M059J (cell line): ENCODE measurements at regions not wholly inside any gene's neighbourhood (a gene's known extent, or its start where the extent isn't known, plus 50 kb on each side); places are given as distances from the start of the nearest gene placed in this dataset.
"Not testable (repeated sequence)": the region's sequence is repeated elsewhere in the genome, so short reads cannot be mapped to it uniquely, and the experiment has no call there.

Experiments used
- DNase-seq: peaks from one replicate; pipeline ENCODE4 v3.0.0-alpha.2; 2012; ENCODE audit warnings: low read depth

- DNase-seq = peak; percentile 86
Measured at GRCh38 chr10:118870467-118871243, 115.9 kb upstream of the CACUL1 start.

- DNase-seq = peak; percentile 65
Measured at GRCh38 chr10:118871244-118871865, 116.6 kb upstream of the CACUL1 start.

- DNase-seq = peak; percentile 80
Measured at GRCh38 chr10:118873091-118873737, 118.4 kb upstream of the CACUL1 start.

- DNase-seq = peak; percentile 74
Measured at GRCh38 chr10:118873738-118874105, 119.0 kb upstream of the CACUL1 start.

GRCh38 chr10:118874171-118874570 lies 119.4 kb upstream of the CACUL1 start:
- DNase-seq = no peak

GRCh38 chr10:118875087-118875486 lies 120.3 kb upstream of the CACUL1 start:
- no peak for DNase-seq

GRCh38 chr10:118882741-118883140 lies 128.0 kb upstream of the CACUL1 start:
- no peak for DNase-seq

GRCh38 chr10:118892255-118892654 lies 137.3 kb upstream of the NANOS1 start:
- DNase-seq = no peak

GRCh38 chr10:118894891-118895290 lies 134.6 kb upstream of the NANOS1 start:
- not testable (repeated sequence) for DNase-seq

GRCh38 chr10:118900617-118901016 lies 128.9 kb upstream of the NANOS1 start:
- no peak for DNase-seq

- DNase-seq = no peak
Measured at GRCh38 chr10:118901380-118901779, 128.1 kb upstream of the NANOS1 start.

- no peak for DNase-seq
Measured at GRCh38 chr10:118901906-118902305, 127.6 kb upstream of the NANOS1 start.

- DNase-seq = not testable (repeated sequence)
Measured at GRCh38 chr10:118902656-118903055, 126.9 kb upstream of the NANOS1 start.

- no peak for DNase-seq
Measured at GRCh38 chr10:118903251-118903650, 126.3 kb upstream of the NANOS1 start.

- no peak for DNase-seq
Measured at GRCh38 chr10:118903691-118904090, 125.8 kb upstream of the NANOS1 start.

- no peak for DNase-seq
Measured at GRCh38 chr10:118904286-118904685, 125.2 kb upstream of the NANOS1 start.

- no peak for DNase-seq
Measured at GRCh38 chr10:118907051-118907450, 122.5 kb upstream of the NANOS1 start.

GRCh38 chr10:118908557-118909256 lies 120.8 kb upstream of the NANOS1 start:
- DNase-seq = no peak

- no peak for DNase-seq
Measured at GRCh38 chr10:118910702-118911101, 118.8 kb upstream of the NANOS1 start.

- peak; percentile 82 for DNase-seq
Measured at GRCh38 chr10:118911363-118911762, 118.2 kb upstream of the NANOS1 start.

GRCh38 chr10:118912961-118913600 lies 116.4 kb upstream of the NANOS1 start:
- no peak for DNase-seq

GRCh38 chr10:118913825-118914224 lies 115.7 kb upstream of the NANOS1 start:
- DNase-seq = no peak
